MG63 (cell line): ENCODE measurements at regions not wholly inside any gene's neighbourhood (a gene's known extent, or its start where the extent isn't known, plus 50 kb on each side); places are given as distances from the start of the nearest gene placed in this dataset.

Experiments
- DNase-seq: peaks from one replicate; pipeline ENCODE4 v3.0.0-alpha.2; 2020
- H3K27me3 ChIP-seq: fragments of 250-450 bp; sonication (Bioruptor Pico); 2 replicates; pipeline ENCODE4 v1.5.1; 2020; ENCODE audit warnings: mild to moderate bottlenecking, moderate library complexity
- H3K36me3 ChIP-seq: fragments of 250-450 bp; sonication (Bioruptor Pico); 2 replicates; pipeline ENCODE4 v1.5.1; 2020; ENCODE audit warnings: mild to moderate bottlenecking, moderate library complexity
- H3K4me3 ChIP-seq: fragments of 250-450 bp; sonication (Bioruptor Pico); 2 replicates; pipeline ENCODE4 v1.5.1; 2020; ENCODE audit warnings: mild to moderate bottlenecking, moderate library complexity
- H3K9me3 ChIP-seq: fragments of 250-450 bp; sonication (Bioruptor Pico); 2 replicates; pipeline ENCODE4 v1.5.1; 2020; ENCODE audit warnings: mild to moderate bottlenecking, moderate library complexity

DNA sequence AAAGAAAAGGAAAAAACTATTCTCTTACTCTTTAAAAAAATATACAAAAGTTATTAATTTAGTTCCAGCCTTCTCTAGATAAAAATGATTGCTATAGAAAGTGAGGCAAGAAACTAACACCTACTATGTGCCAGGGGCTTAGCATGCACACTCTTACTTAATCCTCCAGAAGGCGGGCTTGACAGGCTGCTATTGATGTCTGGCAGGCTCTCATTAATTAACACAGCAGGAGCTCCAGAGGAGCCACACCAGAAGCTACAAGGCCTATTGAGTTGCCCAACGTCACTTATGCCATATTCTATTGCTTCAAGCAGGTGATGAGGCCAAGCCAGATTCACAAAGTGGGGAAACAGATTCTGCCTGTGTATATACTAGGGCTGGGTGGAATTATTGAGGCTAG, 54.6 kb upstream of the CLINT1 start:
- no peaks in the 10 kb centered on the region for H3K36me3 ChIP-seq
- H3K9me3 ChIP-seq = no peaks in the 10 kb centered on the region
- H3K27me3 ChIP-seq = no peaks in the 10 kb centered on the region; the same call in 1 of the 2 replicates
- H3K4me3 ChIP-seq = no peak overlapping the region
- no peak for DNase-seq

DNA sequence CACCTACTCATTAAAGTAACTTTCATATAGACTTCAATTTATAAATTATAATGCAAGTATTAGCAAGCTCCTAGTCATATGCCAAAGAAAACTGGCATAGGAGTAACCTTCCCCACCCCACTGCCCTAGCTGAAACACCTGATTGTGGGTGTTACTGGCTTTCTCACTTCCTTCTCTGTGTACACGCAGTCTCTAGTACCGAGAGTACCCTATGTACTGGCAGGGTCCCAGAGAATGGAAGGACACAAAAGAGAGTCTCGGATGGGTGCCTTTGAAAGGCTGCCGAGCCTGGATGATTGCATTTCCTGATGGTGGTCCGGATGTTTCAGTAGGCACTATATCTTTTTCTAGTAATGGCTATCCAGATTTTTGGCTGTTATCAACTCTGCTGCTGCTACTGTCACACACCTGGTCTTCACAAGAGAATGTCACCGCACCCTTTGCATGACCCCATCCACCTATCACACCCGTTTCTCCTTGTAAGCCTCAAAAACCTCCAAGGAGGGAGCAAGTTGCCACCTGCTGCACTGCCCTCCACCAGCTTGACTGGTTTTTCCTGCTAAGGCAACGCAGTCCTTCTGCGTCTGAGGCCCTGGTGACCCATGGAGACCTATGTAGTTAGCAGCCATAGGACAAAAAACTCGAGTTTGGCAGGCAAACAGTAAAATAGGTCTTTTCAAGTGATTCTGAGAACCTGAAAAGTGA, 53.8 kb upstream of the CLINT1 start:
- Histone ChIP-seq H3K36me3 (no peaks in the 10 kb centered on the region), H3K27me3 (no peaks in the 10 kb centered on the region; the same call in 1 of the 2 replicates), H3K9me3 (no peaks in the 10 kb centered on the region), H3K4me3 (no peak overlapping the region)
- no peak for DNase-seq

GRCh38 chr5:157911568-157911967, 52.6 kb upstream of the CLINT1 start:
- H3K4me3 ChIP-seq = no peak overlapping the region
- H3K36me3 ChIP-seq = no peaks in the 10 kb centered on the region
- DNase-seq = no peak
- no peaks in the 10 kb centered on the region for H3K9me3 ChIP-seq
- H3K27me3 ChIP-seq = no peaks in the 10 kb centered on the region; the same call in 1 of the 2 replicates
